ENCODE measurements at regions not wholly inside any gene's neighbourhood (a gene's known extent, or its start where the extent isn't known, plus 50 kb on each side); places are given as distances from the start of the nearest gene placed in this dataset.

DNA sequence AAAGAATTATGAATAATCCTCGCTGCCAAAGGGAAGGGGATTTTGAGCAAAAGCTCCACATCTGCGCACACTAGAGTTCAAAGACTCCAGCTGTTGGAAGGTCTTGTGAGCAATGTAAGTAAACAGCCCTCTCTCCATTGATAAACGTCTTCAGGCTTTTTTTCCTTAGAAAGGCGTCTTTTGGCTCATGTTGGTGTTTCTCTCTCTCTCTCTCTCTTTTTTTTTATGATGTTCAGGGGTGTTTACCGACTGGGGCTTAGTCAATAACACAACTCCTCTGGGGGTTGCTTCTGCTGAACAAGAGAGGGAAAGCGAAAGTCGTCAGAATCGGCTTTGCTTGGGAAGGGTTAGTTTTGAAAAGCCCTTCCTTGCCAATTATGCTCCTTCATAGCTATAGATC is 53.2 kb upstream of the C1QTNF7 start:
- DNase-seq (ENCODE audit: low read depth): no peak

- DNase-seq (ENCODE audit: low read depth): no peak
Observed at GRCh38 chr4:15375667-15376066, 52.2 kb upstream of the C1QTNF7 start.

GRCh38 chr4:15376145-15376544 is 51.7 kb upstream of the C1QTNF7 start:
- no peak for DNase-seq (ENCODE audit: low read depth)

GRCh38 chr4:15376594-15376993 is 51.2 kb upstream of the C1QTNF7 start:
- DNase-seq (ENCODE audit: low read depth): no peak
